Colonic mucosa (tissue), 4 donors: ENCODE measurements at regions not wholly inside any gene's neighbourhood (a gene's known extent, or its start where the extent isn't known, plus 50 kb on each side); places are given as distances from the start of the nearest gene placed in this dataset.
"Not testable (repeated sequence)": the region's sequence is repeated elsewhere in the genome, so short reads cannot be mapped to it uniquely, and the experiment has no call there.

Source experiments
- DNase-seq: peaks from one replicate; pipeline ENCODE4 v3.0.0-alpha.2; 2020
- H3K27ac ChIP-seq: fragments of 200-600 bp; one replicate; pipeline ENCODE4 v1.8.0; 2021
- H3K27me3 ChIP-seq: fragments of 200-600 bp; one replicate; pipeline ENCODE4 v1.8.0; 2021
- H3K36me3 ChIP-seq: fragments of 200-600 bp; one replicate; pipeline ENCODE4 v1.8.0; 2021
- H3K4me1 ChIP-seq: fragments of 200-600 bp; one replicate; pipeline ENCODE4 v1.8.0; 2021; ENCODE audit warnings: mild to moderate bottlenecking
- H3K4me3 ChIP-seq: fragments of 200-600 bp; one replicate; pipeline ENCODE4 v1.8.0; 2021
- H3K9ac ChIP-seq, 2 donors: one replicate each; pipeline ENCODE4 v1.7.0; 2013; ENCODE audit warnings: control low read depth in 2 of 2, low read depth in 2 of 2, low read length in 2 of 2
- H3K9me3 ChIP-seq: fragments of 200-600 bp; one replicate; pipeline ENCODE4 v1.8.0; 2021
- CTCF ChIP-seq: fragments of 200-600 bp; IDR thresholded peaks from one replicate; pipeline ENCODE4 v1.8.0; 2022; ENCODE audit warnings: antibody characterized with exemption, mild to moderate bottlenecking
- intact Hi-C: fragments of 100-400 bp; cut with DNase I; formaldehyde crosslinking; loops from one replicate; pipeline ENCODE4 v1.14.1; 2022
- donor health status: healthy.
- donor health status: DM: no; HTN: no; CAD: no.
- donor health status: DM: no; HTN: no; CAD: no.

- intact Hi-C loops, result no loop called here
- H3K27me3 ChIP-seq, result no peaks in the 10 kb centered on the region
- no peaks in the 10 kb centered on the region for H3K9me3 ChIP-seq
- no peaks in the 10 kb centered on the region for H3K4me1 ChIP-seq
- H3K4me3 ChIP-seq, result no peak overlapping the region
- no peak overlapping the region for H3K9ac ChIP-seq
- H3K36me3 ChIP-seq, result no peaks in the 10 kb centered on the region
- TF ChIP-seq CTCF, result no peak
- DNase-seq, result no peak
- H3K27ac ChIP-seq, result no peak overlapping the region
Observed at GRCh38 chr5:36535378-36535777, 71.0 kb upstream of the SLC1A3 start.

GRCh38 chr5:36535859-36536615, 70.4 kb upstream of the SLC1A3 start:
- Histone ChIP-seq H3K9me3 (no peaks in the 10 kb centered on the region), H3K27ac (no peak overlapping the region), H3K9ac (no peak overlapping the region), H3K4me1 (no peaks in the 10 kb centered on the region), H3K36me3 (no peaks in the 10 kb centered on the region), H3K4me3 (no peak overlapping the region), H3K27me3 (no peaks in the 10 kb centered on the region)
- no peak for TF ChIP-seq CTCF
- intact Hi-C loops, result no loop called here
- no peak for DNase-seq

DNA sequence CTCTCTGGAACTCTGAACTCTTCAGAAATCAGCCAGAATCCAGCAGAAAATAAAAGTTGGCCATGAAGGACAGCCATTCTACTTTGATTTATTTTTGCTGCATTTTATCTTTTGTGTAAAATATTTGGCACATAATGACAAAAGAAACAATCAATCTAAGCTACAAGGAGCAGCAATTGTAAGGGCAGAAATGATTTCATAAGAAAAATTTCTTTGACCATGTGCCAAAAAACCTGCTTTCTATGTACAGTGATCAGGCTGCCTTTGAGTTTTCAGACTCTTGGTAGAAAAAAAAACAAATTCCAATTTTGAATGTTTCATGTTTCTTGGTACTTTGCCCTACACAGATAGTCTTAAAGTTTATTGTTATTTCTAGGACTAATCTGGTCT, 69.8 kb upstream of the SLC1A3 start:
- Histone ChIP-seq H3K4me3 (no peak overlapping the region), H3K36me3 (no peaks in the 10 kb centered on the region), H3K9ac (no peak overlapping the region), H3K4me1 (no peaks in the 10 kb centered on the region), H3K27ac (no peak overlapping the region), H3K9me3 (no peaks in the 10 kb centered on the region), H3K27me3 (no peaks in the 10 kb centered on the region)
- no peak for DNase-seq
- no peak for TF ChIP-seq CTCF
- intact Hi-C loops, result no loop called here

DNA sequence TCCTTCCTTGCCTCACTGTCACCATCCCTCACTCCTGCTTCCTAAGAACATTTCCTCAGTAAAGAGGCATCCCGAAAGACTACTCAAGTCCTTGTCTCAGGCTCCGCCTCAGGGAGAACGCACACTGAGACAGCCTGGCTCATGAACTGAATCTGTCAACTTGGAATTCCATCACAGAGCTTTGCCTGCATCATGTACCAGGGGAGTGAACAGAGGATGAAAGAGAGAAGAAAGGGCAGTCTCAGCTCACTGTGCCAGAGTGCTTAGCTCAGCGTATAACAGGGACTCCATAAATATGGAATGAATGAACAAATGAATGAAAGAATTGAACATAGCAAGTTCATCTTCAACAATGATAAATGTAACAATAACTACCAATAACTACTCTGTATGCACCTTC, 68.7 kb upstream of the SLC1A3 start:
- TF ChIP-seq CTCF, result no peak
- DNase-seq, result no peak
- H3K36me3 ChIP-seq, result no peaks in the 10 kb centered on the region
- no peak overlapping the region for H3K27ac ChIP-seq
- no peaks in the 10 kb centered on the region for H3K4me1 ChIP-seq
- no peak overlapping the region for H3K9ac ChIP-seq
- no peaks in the 10 kb centered on the region for H3K9me3 ChIP-seq
- no peak overlapping the region for H3K4me3 ChIP-seq
- H3K27me3 ChIP-seq, result no peaks in the 10 kb centered on the region
- intact Hi-C loops, result no loop called here

DNA sequence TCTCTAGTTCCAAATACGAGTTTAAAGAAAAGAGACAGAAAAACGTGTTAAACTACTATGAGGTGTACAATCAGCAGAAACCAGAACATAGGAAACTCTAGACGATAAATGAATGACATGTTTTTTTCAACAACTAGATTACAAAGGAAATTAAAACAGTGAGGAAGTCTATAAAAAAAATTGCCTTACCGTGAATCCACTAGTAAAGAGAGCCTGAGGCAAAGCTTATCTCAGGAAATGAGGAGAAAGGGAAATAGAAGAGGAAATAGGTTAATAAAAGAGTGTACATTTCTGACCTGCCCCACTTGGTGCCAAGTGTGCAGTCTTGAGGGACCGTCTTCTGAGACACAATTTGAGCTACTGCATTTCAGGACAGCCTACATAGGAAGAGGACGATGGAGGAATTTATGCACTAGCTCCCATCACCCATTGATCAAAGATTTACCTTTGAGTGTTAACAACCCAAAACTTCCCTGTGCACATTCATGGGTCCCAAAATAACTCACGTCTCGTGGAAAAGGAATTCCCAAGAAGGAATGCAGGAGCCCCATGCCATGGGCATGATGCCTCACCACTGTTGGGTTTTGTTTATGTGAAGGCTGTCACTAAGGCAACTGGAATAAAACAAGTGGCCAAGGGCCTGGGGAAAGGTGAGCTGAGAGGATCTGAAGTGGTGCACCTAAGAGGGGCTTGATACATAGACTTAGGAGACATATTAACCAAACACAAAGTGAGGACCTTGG, 53.6 kb upstream of the SLC1A3 start:
- intact Hi-C loops, result no loop called here
- no peak overlapping the region for H3K27ac ChIP-seq
- no peak overlapping the region for H3K4me3 ChIP-seq
- DNase-seq, result no peak
- H3K27me3 ChIP-seq, result no peaks in the 10 kb centered on the region
- H3K9me3 ChIP-seq, result no peaks in the 10 kb centered on the region
- H3K36me3 ChIP-seq, result no peaks in the 10 kb centered on the region
- no peaks in the 10 kb centered on the region for H3K4me1 ChIP-seq
- H3K9ac ChIP-seq, result no peak overlapping the region
- TF ChIP-seq CTCF, result no peak

DNA sequence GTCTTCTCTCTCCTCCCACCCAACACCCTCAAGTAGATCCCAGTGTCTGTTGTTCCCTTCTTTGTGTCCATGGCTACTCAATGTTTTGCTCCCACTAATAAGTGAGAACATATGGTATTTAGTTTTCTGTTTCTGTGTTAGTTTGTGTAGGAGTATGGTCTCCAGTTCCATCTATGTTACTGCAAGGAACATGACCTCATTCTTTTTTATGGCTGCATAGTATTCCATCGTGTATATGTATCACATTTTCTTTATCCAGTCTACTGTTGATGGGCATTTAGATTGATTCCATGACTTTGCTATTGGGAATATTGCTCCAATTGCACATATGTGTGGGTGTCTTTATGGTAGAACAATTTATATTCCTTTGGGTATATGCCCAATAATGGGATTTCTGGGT, 51.4 kb upstream of the SLC1A3 start:
- H3K9ac ChIP-seq, H3K9me3 ChIP-seq, H3K27ac ChIP-seq, DNase-seq, H3K4me3 ChIP-seq, H3K4me1 ChIP-seq, intact Hi-C loops, H3K36me3 ChIP-seq, H3K27me3 ChIP-seq: not testable (repeated sequence)
